IMR-90 (cell line): ENCODE measurements at regions not wholly inside any gene's neighbourhood (a gene's known extent, or its start where the extent isn't known, plus 50 kb on each side); places are given as distances from the start of the nearest gene placed in this dataset.

Experiments used
- ATAC-seq: fragments of 200-7000 bp; cut with Tn5 transposase; 2 replicates; pipeline ENCODE4 v1.9.1; 2020; ENCODE audit warnings: low read depth, mild to moderate bottlenecking, moderate library complexity
- BruUV-seq: library from RNA; stranded (reverse); fragments of 400-500 nt; replicated peaks from 2 replicates; lab custom pipeline; 2021; lab: Mats Ljungman, UMichigan
- CTCF ChIA-PET: fragments of 300-600 bp; formaldehyde crosslinking; extraction: SDS; loops from one replicate; lab custom pipeline; 2021; ENCODE audit warnings: antibody characterized with exemption; lab: Yijun Ruan, JAX
- POLR2A ChIA-PET: fragments of 300-600 bp; sonication (Branson Sonifier 250); formaldehyde crosslinking; loops from one replicate; lab custom pipeline; 2022; ENCODE audit warnings: antibody characterized with exemption; ENCODE audit not compliant: unreplicated experiment; lab: Charles Lee
- DNase-seq: peaks from one replicate; pipeline ENCODE4 v3.0.0; 2013
- H2AFZ ChIP-seq: replicated peaks from 2 replicates; pipeline ENCODE3; 2013; ENCODE audit warnings: low read length, mild to moderate bottlenecking; ENCODE audit not compliant: poor library complexity
- H2AK5ac ChIP-seq: 2 replicates; pipeline ENCODE4 v1.6.1; 2013; ENCODE audit warnings: low read depth, low read length, inconsistent platforms
- H2AK9ac ChIP-seq: replicated peaks from 2 replicates; pipeline ENCODE3; 2013; ENCODE audit warnings: mild to moderate bottlenecking, low read depth, low read length, moderate library complexity; ENCODE audit not compliant: poor library complexity
- H2BK120ac ChIP-seq: 2 replicates; pipeline ENCODE4 v1.6.1; 2013; ENCODE audit warnings: low read depth, low read length, inconsistent platforms
- H2BK15ac ChIP-seq: 3 replicates; pipeline ENCODE4 v1.6.1; 2013; ENCODE audit warnings: low read depth, low read length, inconsistent platforms
- H2BK20ac ChIP-seq: 2 replicates; pipeline ENCODE4 v1.6.1; 2013; ENCODE audit warnings: low read depth, mild to moderate bottlenecking, inconsistent platforms, low read length, moderate library complexity
- H2BK5ac ChIP-seq: 2 replicates; pipeline ENCODE4 v1.6.1; 2013; ENCODE audit warnings: mild to moderate bottlenecking, low read depth, low read length, inconsistent platforms; ENCODE audit not compliant: poor library complexity, severe bottlenecking
- H3K14ac ChIP-seq: replicated peaks from 2 replicates; pipeline ENCODE4 v1.6.1; 2013; ENCODE audit warnings: low read depth, low read length, inconsistent platforms
- H3K18ac ChIP-seq: 2 replicates; pipeline ENCODE4 v1.6.1; 2013; ENCODE audit warnings: low read depth, low read length, control low read depth
- H3K23ac ChIP-seq: 2 replicates; pipeline ENCODE4 v1.6.1; 2013; ENCODE audit warnings: low read depth, low read length, inconsistent platforms
- H3K27ac ChIP-seq: 2 replicates; pipeline ENCODE4 v1.5.1; 2013; ENCODE audit warnings: mild to moderate bottlenecking, control low read depth, low read length; ENCODE audit not compliant: insufficient read depth
- H3K27me3 ChIP-seq: 2 replicates; pipeline ENCODE4 v1.6.1; 2013; ENCODE audit warnings: low read length; ENCODE audit not compliant: control insufficient read depth, insufficient read depth
- H3K36me3 ChIP-seq: 2 replicates; pipeline ENCODE4 v1.6.1; 2013; ENCODE audit warnings: low read length, mixed read lengths; ENCODE audit not compliant: control insufficient read depth, insufficient read depth
- H3K4ac ChIP-seq: 2 replicates; pipeline ENCODE4 v1.6.1; 2013; ENCODE audit warnings: low read depth, low read length, inconsistent platforms
- H3K4me1 ChIP-seq: 2 replicates; pipeline ENCODE4 v1.6.1; 2013; ENCODE audit warnings: low read length, mixed read lengths; ENCODE audit not compliant: control insufficient read depth, insufficient read depth
- H3K4me2 ChIP-seq: 2 replicates; pipeline ENCODE4 v1.6.1; 2013; ENCODE audit warnings: low read depth, mild to moderate bottlenecking, control low read depth, low read length, moderate library complexity
- H3K4me3 ChIP-seq: 2 replicates; pipeline ENCODE4 v1.5.1; 2013; ENCODE audit warnings: low read depth, mild to moderate bottlenecking, control low read depth, low read length, moderate library complexity; ENCODE audit not compliant: insufficient read depth
- H3K56ac ChIP-seq: 2 replicates; pipeline ENCODE4 v1.6.1; 2013; ENCODE audit warnings: low read length, inconsistent platforms; ENCODE audit not compliant: insufficient read depth; ENCODE audit errors: extremely low read depth
- H3K79me1 ChIP-seq, 2 experiments: 2 replicates each; pipeline ENCODE4 v1.6.1; 2013; ENCODE audit warnings: low read length in 2 of 2, inconsistent platforms in 1 of 2, low read depth in 1 of 2
- H3K9ac ChIP-seq: 2 replicates; pipeline ENCODE4 v1.6.1; 2013; ENCODE audit warnings: low read depth, low read length, control low read depth
- H3K9me1 ChIP-seq: 2 replicates; pipeline ENCODE4 v1.6.1; 2013; ENCODE audit warnings: low read length, inconsistent platforms; ENCODE audit not compliant: insufficient read depth
- H3K9me3 ChIP-seq: 2 replicates; pipeline ENCODE4 v1.6.1; 2013; ENCODE audit warnings: low read length; ENCODE audit not compliant: control insufficient read depth, insufficient read depth
- H4K20me1 ChIP-seq: 2 replicates; pipeline ENCODE4 v1.6.1; 2013; ENCODE audit warnings: low read length, inconsistent platforms; ENCODE audit not compliant: insufficient read depth
- H4K5ac ChIP-seq: 2 replicates; pipeline ENCODE4 v1.6.1; 2013; ENCODE audit warnings: mild to moderate bottlenecking, low read depth, low read length, control low read depth
- H4K8ac ChIP-seq, 2 experiments: 2 replicates each; pipeline ENCODE4 v1.6.1; 2013; ENCODE audit warnings: low read depth in 2 of 2, low read length in 2 of 2, control low read depth in 1 of 2, inconsistent platforms in 1 of 2
- H4K91ac ChIP-seq: 2 replicates; pipeline ENCODE4 v1.6.1; 2013; ENCODE audit warnings: low read depth, low read length, inconsistent platforms; ENCODE audit not compliant: insufficient read depth
- FOS ChIP-seq: fragments of 150-350 bp; IDR thresholded peaks from 2 replicates; pipeline ENCODE4 v1.6.1; 2016; ENCODE audit warnings: low read depth, low read length
- MXI1 ChIP-seq: IDR thresholded peaks from 2 replicates; pipeline ENCODE4 v1.6.1; 2012; ENCODE audit warnings: low read depth, mild to moderate bottlenecking, low read length, moderate library complexity, borderline replicate concordance
- RCOR1 ChIP-seq: IDR thresholded peaks from 2 replicates; pipeline ENCODE4 v1.6.1; 2012; ENCODE audit warnings: mild to moderate bottlenecking, low read length, improper control_type of control experiment; ENCODE audit not compliant: insufficient replicate concordance
- WGBS, 2 experiments: methylation state at CpG; one replicate each; pipeline versions ENCODE4 v1.1.5 to v1.1.7; 2013; ENCODE audit warnings: missing lambda C conversion rate in 2 of 2; ENCODE audit not compliant: insufficient read length in 1 of 2; ENCODE audit errors: extremely low coverage in 2 of 2; 5-methylcytosine and 5-hydroxymethylcytosine counted together
- dilution Hi-C: fragments of 300-500 bp; cut with HindIII; formaldehyde crosslinking; loops from one replicate; pipeline ENCODE4 v1.14.3; 2018; ENCODE audit warnings: low sequenced_read_pairs; ENCODE audit not compliant: unreplicated experiment
- in situ Hi-C: fragments of 300-500 bp; cut with MboI; formaldehyde crosslinking; loops from 3 replicates; pipeline ENCODE4 v1.14.3; 2019; ENCODE audit warnings: low sequenced_read_pairs, inconsistent platforms, mixed read lengths
- intact Hi-C: fragments of 100-400 bp; cut with micrococcal nuclease; formaldehyde crosslinking; loops from 2 replicates; pipeline ENCODE4 v1.10.0; 2022

DNA sequence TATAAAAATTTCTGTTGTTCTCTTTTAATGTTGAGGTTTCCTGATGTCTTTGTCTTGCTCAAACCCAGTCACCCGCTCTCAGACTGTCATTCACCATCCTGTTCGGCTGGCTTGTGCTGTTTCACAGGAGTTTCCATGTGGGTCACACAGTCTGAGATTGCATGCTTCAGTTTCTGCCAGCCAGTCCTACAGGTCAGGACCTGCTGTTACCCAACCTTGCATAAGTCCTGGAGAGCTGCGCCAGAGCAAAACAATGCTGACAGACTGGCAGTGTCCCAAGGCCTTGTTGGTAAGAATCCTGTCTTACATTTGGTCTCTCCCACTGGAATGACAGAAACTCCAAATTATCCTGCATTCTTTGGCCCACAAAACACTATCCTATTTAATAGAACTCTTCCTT, 340.0 kb upstream of the SLITRK5 start:
- no peak overlapping the region for H3K4me2 ChIP-seq
- H2BK5ac ChIP-seq = no peak overlapping the region
- intact Hi-C loops (no loop called here), dilution Hi-C loops (no loop called here), in situ Hi-C loops (no loop called here)
- no peak overlapping the region for H2BK15ac ChIP-seq
- ChIA-PET POLR2A (no interaction called here), CTCF (no interaction called here)
- BruUV-seq = no TSS peak
- no peaks in the 10 kb centered on the region for H3K79me1 ChIP-seq
- no peak overlapping the region for H3K56ac ChIP-seq
- H3K27ac ChIP-seq = no peak overlapping the region
- no peak overlapping the region for H2AK9ac ChIP-seq
- H2AK5ac ChIP-seq = no peak overlapping the region
- no peak overlapping the region for H3K4ac ChIP-seq
- H3K9ac ChIP-seq = no peak overlapping the region
- no peaks in the 10 kb centered on the region for H3K36me3 ChIP-seq
- no peaks in the 10 kb centered on the region; the same call in 1 of the 2 replicates for H3K9me3 ChIP-seq
- WGBS, 2 experiments = no CpG with 5 or more reads among the region's 3 CpGs
- H2BK20ac ChIP-seq = no peak overlapping the region
- no peaks in the 10 kb centered on the region for H3K9me1 ChIP-seq
- no peak for ATAC-seq
- H4K20me1 ChIP-seq = no peaks in the 10 kb centered on the region
- no peak overlapping the region for H3K23ac ChIP-seq
- H3K18ac ChIP-seq = no peak overlapping the region
- no peak overlapping the region for H2AFZ ChIP-seq
- no peak overlapping the region for H4K5ac ChIP-seq
- H4K91ac ChIP-seq = no peak overlapping the region
- DNase-seq = no peak
- no peaks in the 10 kb centered on the region for H3K4me1 ChIP-seq
- no peak overlapping the region for H3K4me3 ChIP-seq
- TF ChIP-seq FOS = no peak
- TF ChIP-seq RCOR1 = no peak
- TF ChIP-seq MXI1 = no peak
- no peak overlapping the region for H3K14ac ChIP-seq
- no peaks in the 10 kb centered on the region for H3K27me3 ChIP-seq
- no peak overlapping the region for H2BK120ac ChIP-seq
- H4K8ac ChIP-seq = no peak overlapping the region
